Erythroblast (primary cell): ENCODE measurements at regions not wholly inside any gene's neighbourhood (a gene's known extent, or its start where the extent isn't known, plus 50 kb on each side); places are given as distances from the start of the nearest gene placed in this dataset.

ENCODE experiments used
- GATA1 ChIP-seq: IDR thresholded peaks from 2 replicates; pipeline ENCODE4 v1.6.1; 2011; ENCODE audit warnings: low read depth, mild to moderate bottlenecking, control low read depth, low read length, moderate library complexity
- POLR2A ChIP-seq: IDR thresholded peaks from 2 replicates; pipeline ENCODE4 v1.6.1; 2011; ENCODE audit warnings: mild to moderate bottlenecking, low read length

DNA sequence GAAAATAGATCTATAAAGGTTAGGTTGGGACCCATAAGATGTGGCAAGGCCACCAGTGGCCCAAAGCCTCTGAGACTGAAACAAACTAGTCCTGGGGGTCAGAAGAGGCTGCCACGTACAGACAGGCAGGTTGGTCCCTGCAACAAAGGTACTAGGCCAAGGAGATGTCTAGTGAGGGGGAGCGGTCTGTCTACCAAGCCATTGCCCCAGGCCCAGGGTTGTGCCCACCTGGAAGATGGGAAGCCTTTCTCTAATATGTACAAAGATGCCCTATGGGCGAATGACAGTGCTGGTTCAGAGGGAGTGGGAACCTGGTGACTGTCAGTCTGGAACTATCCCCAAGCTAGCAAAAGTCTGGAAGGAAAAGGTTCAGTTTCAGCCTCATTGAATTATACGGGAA, 233.2 kb downstream of the RBM19 start:
- TF ChIP-seq POLR2A (no peak), GATA1 (no peak)
